GM12892 (cell line): ENCODE measurements at regions not wholly inside any gene's neighbourhood (a gene's known extent, or its start where the extent isn't known, plus 50 kb on each side); places are given as distances from the start of the nearest gene placed in this dataset.

ENCODE experiments used
- DNase-seq: peaks from one replicate; pipeline ENCODE4 v3.0.0; 2011; ENCODE audit not compliant: insufficient read length
- FAIRE-seq: peaks from 2 replicates; lab custom pipeline; 2011; peaks lifted over from hg19 to GRCh38; lab: Jason Lieb, UNC
- POLR2A ChIP-seq: IDR thresholded peaks from 2 replicates; pipeline ENCODE4 v1.6.1; 2011; ENCODE audit warnings: low read depth, low read length, control low read depth
- POLR2AphosphoS5 ChIP-seq: IDR thresholded peaks from 2 replicates; pipeline ENCODE4 v1.6.1; 2011; ENCODE audit warnings: low read depth, low read length, control low read depth
- TAF1 ChIP-seq: IDR thresholded peaks from 2 replicates; pipeline ENCODE4 v1.6.1; 2011; ENCODE audit warnings: low read depth, mild to moderate bottlenecking, control low read depth, low read length, borderline replicate concordance

DNA sequence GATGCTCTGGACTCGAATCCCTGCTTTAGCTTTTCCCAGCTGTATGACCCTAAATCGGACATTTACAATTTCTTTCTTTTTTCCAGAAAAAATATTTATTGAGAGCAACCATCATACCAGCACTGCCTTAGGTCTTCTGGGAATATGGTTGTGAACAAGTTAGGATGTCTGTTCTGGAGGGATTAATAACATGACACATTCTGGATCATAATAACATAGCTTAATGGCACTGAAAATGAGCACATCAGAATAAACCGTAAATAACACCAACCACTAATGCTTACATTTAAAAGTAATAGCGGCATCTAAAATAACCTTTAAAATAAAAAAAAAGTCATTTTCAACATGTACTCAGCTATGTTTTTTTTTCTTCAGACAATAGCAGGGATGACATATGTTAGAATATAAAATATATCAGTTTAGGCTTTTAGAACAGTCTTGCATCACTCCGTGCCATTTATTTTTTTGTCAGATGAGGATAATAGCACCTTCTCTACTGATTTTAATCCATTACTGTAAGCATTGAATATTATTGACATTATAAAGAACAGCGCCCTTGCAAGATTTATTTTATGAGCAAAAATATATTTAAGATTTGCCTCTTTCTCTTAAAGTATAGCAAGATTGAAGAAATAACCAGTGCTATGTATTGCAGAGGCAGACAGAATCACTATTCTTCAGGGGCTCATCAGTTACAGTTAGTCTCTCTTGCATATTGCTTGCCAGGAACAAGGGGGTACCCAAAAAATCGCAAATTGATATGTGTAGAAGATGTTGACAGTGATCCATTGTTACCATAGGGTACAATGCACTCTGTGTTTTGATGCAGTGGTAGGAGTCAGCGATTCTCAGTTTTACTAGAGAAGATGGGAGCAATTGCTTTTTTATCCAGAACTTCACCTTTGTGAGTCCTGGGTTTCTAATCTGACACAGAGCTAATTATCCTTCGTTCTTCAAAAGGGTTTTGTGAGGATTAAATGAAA, 168.4 kb upstream of the NR3C1 start:
- FAIRE-seq (no peak), DNase-seq (no peak)

DNA sequence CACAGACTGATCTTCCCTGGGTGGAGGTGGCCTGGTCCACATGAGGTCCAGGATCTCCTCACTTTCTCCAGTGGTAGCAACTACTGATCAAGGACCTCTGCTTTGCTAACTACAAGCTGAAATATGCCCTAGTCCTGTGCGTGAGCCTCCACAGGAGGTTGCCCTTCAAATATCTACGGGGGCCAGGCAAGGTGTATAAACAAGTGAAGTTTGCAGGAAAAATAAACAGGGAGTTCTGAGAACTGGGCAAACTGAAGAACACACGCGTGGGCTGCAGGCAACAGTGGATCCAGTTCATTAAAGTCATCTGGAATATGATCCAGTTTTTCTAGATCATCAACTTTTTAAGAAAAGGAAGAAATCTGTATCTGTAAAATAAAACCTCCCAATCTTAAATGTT, 167.5 kb upstream of the NR3C1 start:
- DNase-seq: no peak
- TF ChIP-seq POLR2AphosphoS5 (no peak), TAF1 (no peak), POLR2A (no peak)
- no peak for FAIRE-seq

More for the DNA sequence above, 168.4 kb upstream of the NR3C1 start:
- no peak for TF ChIP-seq POLR2A
- TF ChIP-seq TAF1: no peak
- TF ChIP-seq POLR2AphosphoS5: no peak

- DNase-seq (no peak), FAIRE-seq (no peak)
- TF ChIP-seq POLR2A (no peak), POLR2AphosphoS5 (no peak), TAF1 (no peak)
Observed at GRCh38 chr5:143569722-143570567, 166.5 kb upstream of the NR3C1 start.

DNA sequence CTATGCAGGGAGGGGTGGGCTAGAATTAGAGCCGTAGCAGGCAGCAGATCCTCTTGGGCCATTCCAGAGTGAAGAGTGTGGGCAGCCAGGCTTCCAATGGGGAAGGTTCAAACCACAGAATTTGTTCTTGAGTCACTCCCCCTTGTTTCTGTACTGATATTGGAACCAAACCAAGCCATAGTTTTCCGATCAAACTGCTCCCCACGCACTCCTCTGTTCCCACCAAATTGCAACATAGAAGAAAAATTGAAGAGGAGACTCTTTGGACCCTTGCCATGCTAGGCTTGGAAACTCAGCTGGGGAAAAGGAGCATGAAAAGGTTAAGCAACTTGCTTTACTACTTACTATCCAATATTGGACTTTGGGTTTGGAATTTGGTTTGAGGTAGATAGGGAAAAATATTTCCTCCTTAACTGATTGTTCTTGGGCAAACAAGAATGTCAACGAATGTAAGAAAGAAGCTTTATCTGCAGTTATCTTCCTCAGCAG, 165.8 kb upstream of the NR3C1 start:
- FAIRE-seq (no peak), DNase-seq (no peak)
- no peak for TF ChIP-seq TAF1
- no peak for TF ChIP-seq POLR2A
- no peak for TF ChIP-seq POLR2AphosphoS5

- TF ChIP-seq TAF1 (no peak), POLR2A (no peak), POLR2AphosphoS5 (no peak)
- FAIRE-seq (no peak), DNase-seq (no peak)
Observed at GRCh38 chr5:143567583-143568504, 164.4 kb upstream of the NR3C1 start.

GRCh38 chr5:143566139-143566538, 162.7 kb upstream of the NR3C1 start:
- no peak for TF ChIP-seq TAF1
- TF ChIP-seq POLR2AphosphoS5: no peak
- TF ChIP-seq POLR2A: no peak
- no peak for DNase-seq
- no peak for FAIRE-seq

DNA sequence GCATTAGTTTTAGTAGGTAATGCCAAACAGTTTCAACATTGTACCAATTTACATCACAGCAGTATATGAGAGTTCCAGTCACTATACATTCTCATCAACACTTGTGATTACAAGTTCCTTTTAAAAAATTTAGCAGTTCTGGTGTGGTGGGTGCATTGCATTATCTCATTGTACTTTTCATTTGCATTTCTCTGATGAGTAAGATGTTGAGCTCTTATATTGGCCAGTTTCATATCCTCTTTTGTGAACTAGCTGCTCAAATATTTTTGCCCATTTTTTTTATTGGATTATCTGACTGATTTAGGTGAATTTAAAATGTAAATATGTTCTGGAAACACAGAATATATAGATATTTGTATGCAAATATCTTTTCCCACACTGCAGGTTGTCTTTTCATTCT, 160.9 kb upstream of the NR3C1 start:
- FAIRE-seq (peak; percentile 61), DNase-seq (no peak)
- TF ChIP-seq POLR2AphosphoS5: no peak
- no peak for TF ChIP-seq TAF1

- FAIRE-seq (no peak), DNase-seq (no peak)
Observed at GRCh38 chr5:143562935-143563334, 159.4 kb upstream of the NR3C1 start.

DNA sequence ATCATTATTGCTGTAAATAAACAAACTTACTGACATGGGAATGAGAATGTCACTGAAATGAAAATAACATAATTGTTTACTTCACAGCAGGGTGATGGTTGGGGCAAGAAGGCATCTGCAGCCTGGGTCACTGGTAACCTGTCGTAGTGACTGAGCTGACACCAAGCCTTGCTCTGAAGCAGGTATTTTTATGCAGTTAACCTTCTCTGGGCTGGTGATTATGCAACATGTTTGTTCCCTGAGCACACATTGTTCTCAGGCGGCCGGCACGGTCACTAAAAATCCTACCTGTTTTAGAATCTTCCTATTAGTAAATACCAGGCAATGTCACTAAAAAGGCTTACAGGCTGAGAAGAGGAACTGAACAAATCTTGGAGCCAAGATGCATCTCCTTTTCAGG, 157.7 kb upstream of the NR3C1 start:
- no peak for FAIRE-seq
- DNase-seq: no peak
- TF ChIP-seq TAF1: no peak
- TF ChIP-seq POLR2AphosphoS5: no peak
- TF ChIP-seq POLR2A: no peak

More at GRCh38 chr5:143562935-143563334, 159.4 kb upstream of the NR3C1 start:
- TF ChIP-seq POLR2A (no peak), POLR2AphosphoS5 (no peak), TAF1 (no peak)

GRCh38 chr5:143560378-143560777, 156.9 kb upstream of the NR3C1 start:
- no peak for DNase-seq
- no peak for FAIRE-seq
- TF ChIP-seq POLR2AphosphoS5 (no peak), TAF1 (no peak), POLR2A (no peak)
